ENCODE measurements at regions not wholly inside any gene's neighbourhood (a gene's known extent, or its start where the extent isn't known, plus 50 kb on each side); places are given as distances from the start of the nearest gene placed in this dataset.

DNA sequence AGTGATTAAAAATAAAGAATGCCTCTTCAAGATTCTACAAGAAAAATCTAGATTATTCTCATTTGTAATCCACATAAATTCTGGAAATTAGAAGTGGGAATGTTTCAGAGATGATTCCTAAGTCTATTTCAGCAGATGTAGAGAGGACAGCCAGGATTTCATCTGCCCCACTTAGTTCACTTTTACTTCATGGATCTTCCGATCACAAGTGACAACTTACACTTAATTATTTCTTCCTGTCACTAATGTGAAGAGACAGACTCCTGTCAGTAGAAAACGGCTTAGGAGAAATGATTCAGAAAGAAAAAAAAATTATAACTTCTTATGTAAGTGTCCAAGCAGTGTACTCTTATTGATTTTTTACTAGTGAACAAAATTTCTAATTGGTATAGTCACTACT is 368.2 kb upstream of the SMIM30 start:
- H3K9me3 ChIP-seq (replicated peaks) = no peaks in the 10 kb centered on the region
- H3K27ac ChIP-seq = no peak overlapping the region
- H3K4me3 ChIP-seq = no peak overlapping the region
- H3K4me1 ChIP-seq (replicated peaks) = no peaks in the 10 kb centered on the region
- H3K27me3 ChIP-seq (replicated peaks) = no peaks in the 10 kb centered on the region
- H3K36me3 ChIP-seq = no peaks in the 10 kb centered on the region
- no peak for DNase-seq (ENCODE audit: low read depth in 1 of 2, low spot score in 2 of 2)

DNA sequence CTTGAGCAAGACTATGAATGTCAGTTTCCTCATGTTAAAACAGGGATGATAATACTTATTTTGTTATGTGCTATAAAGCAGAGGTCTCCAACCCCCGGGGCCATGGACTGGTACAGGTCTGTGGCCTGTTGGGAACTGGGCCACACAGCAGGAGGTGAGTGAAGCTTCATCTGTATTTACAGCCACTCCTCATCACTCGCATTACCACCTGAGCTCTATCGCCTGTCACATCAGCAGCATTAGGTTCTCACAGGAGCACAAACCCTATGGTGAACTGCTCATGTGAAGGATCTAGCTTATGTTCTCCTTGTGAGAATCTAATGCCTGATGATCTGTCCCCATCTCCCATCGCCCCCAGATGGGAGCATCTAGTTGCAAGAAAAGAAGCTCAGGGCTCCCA is 365.3 kb upstream of the SMIM30 start:
- H3K4me3 ChIP-seq = no peak overlapping the region
- no peaks in the 10 kb centered on the region for H3K9me3 ChIP-seq (replicated peaks)
- no peaks in the 10 kb centered on the region for H3K36me3 ChIP-seq
- H3K27ac ChIP-seq = no peak overlapping the region
- H3K27me3 ChIP-seq (replicated peaks) = no peaks in the 10 kb centered on the region
- DNase-seq (ENCODE audit: low read depth in 1 of 2, low spot score in 2 of 2) = no peak
- no peaks in the 10 kb centered on the region for H3K4me1 ChIP-seq (replicated peaks)

DNA sequence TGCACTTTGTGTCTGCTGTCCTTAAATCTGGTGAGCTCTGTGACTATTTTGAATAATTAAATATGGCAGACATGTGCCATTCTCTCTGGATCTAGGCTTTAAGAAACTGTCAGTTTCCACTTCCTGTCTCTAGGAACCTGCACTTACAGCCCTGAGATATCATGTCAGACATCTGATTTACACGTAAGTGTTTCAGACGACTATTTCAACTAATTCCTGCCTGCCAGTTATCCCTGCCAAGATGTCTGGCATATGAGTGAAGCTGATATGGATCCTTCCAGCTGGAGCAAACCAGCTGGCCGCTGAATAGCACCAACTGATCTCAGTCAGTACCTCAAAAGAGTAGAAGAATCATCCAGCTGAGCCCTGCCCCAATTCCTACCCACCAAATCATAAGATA is 362.2 kb upstream of the SMIM30 start:
- Histone ChIP-seq H3K27ac (no peak overlapping the region), H3K36me3 (no peaks in the 10 kb centered on the region), H3K27me3 (replicated peaks) (no peaks in the 10 kb centered on the region), H3K9me3 (replicated peaks) (no peaks in the 10 kb centered on the region), H3K4me1 (replicated peaks) (no peaks in the 10 kb centered on the region), H3K4me3 (no peak overlapping the region)
- no peak for DNase-seq (ENCODE audit: low read depth in 1 of 2, low spot score in 2 of 2)

DNA sequence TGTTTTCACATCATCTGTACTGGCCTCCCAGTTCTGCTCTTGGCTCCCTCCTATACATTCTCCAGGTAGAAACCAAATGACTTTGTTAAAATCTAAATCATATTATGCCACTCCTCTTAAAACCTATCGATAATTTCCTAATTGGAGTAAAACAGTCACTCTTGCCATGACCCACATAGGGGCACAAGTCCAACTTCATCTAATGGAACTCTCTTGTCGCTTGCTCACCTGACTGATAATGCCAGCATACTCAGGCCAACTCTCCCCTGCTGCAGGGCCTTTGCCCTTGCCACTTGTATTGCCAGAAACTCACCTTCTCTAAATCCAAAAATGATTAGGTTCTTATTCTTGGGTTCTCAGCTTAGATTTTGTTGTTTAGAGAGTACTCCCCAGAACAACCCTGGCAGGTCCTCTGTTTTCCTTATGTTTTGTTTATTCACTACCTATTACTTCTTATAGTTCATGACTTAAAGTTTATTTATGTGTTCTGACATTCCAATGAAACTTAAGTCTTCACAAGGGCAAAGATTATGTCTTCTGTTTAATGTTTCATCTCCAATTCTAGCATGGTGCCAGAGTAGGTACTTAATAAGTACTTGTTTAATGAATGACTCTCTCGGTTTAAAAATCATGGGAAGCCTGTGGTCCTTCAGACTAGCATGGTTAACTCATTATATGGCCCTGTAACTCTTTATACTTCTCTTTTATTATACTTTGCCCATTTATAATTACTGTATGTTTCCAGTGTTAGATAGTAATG is 345.9 kb upstream of the SMIM30 start:
- DNase-seq (ENCODE audit: low read depth in 1 of 2, low spot score in 2 of 2) = no peak
- no peaks in the 10 kb centered on the region for H3K9me3 ChIP-seq (replicated peaks)

DNA sequence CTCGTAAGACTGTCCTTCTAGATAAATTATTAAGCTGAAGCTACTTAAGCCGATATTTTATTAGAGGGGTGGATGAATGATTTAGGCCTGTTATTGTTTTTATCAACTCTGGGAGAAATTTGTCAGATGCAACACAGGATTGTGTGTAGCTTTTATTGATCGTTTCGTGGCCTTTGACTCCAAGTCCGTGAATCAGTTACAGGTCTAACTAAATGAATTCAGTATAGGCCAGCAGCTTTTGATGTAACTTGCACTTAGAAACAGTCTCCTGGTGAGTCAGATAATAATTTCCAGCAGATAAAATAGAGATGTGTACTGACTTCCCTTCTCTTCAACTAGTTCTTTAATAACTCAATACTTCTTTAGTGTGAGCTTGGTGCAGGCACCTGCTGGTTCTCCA is 341.7 kb upstream of the SMIM30 start:
- Histone ChIP-seq H3K27me3 (replicated peaks) (no peaks in the 10 kb centered on the region), H3K4me3 (no peak overlapping the region), H3K36me3 (no peaks in the 10 kb centered on the region), H3K9me3 (replicated peaks) (no peaks in the 10 kb centered on the region), H3K4me1 (replicated peaks) (no peaks in the 10 kb centered on the region), H3K27ac (no peak overlapping the region)
- no peak for DNase-seq (ENCODE audit: low read depth in 1 of 2, low spot score in 2 of 2)

More for the DNA sequence above, 345.9 kb upstream of the SMIM30 start:
- no peak overlapping the region for H3K27ac ChIP-seq
- H3K4me3 ChIP-seq = no peak overlapping the region
- no peaks in the 10 kb centered on the region for H3K4me1 ChIP-seq (replicated peaks)
- no peaks in the 10 kb centered on the region for H3K36me3 ChIP-seq
- H3K27me3 ChIP-seq (replicated peaks) = no peaks in the 10 kb centered on the region

DNA sequence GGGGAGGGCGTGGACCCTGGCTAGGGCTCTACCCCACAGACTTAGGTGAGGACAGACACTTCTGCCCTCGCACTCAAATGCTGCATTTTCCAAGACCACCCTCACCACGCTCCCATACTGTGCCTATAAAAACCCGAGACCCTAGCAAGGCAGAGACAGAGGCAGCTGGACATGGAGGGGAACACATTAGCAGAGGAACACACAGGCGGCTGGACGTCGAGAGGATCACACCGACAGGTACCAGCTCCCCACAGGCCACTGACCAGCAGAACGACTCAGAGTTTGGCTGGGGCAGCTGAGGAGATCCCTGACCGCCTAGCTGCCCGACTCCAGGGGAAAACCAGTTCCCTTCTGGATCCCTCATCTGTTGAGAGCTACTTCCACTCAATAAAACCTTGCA is 338.2 kb upstream of the SMIM30 start:
- no peak overlapping the region for H3K4me3 ChIP-seq
- H3K36me3 ChIP-seq = no peaks in the 10 kb centered on the region
- no peaks in the 10 kb centered on the region for H3K9me3 ChIP-seq (replicated peaks)
- H3K27ac ChIP-seq = no peak overlapping the region
- DNase-seq (ENCODE audit: low read depth in 1 of 2, low spot score in 2 of 2) = no peak
- H3K4me1 ChIP-seq (replicated peaks) = no peaks in the 10 kb centered on the region
- H3K27me3 ChIP-seq (replicated peaks) = no peaks in the 10 kb centered on the region

DNA sequence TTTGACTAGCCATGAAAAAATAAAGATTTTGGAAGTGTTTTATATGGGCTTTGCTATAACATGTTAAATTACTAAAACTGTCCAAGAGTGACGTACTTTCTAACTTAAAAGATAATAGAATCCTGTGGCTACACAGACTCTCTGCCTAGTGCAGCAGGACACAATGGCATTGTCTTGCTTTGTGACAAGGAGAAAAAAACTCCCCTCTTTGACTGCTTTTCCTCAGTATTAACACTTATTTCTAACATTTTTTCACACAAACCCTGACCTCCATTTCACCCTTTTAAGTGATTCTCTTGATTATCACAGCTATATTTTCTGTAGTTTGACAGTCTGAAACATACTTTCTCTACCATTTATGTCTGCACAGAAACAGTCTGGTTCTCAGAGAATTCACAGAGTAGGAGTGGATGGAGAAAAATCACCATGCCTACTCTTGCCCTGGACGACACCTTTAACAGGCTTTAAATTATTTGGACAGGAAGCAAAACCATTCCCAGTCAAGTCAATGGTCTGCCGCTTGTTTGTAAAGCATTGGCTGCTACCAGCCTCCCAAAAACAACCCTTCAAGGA is 336.3 kb upstream of the SMIM30 start:
- no peaks in the 10 kb centered on the region for H3K36me3 ChIP-seq
- H3K4me3 ChIP-seq = no peak overlapping the region
- H3K27me3 ChIP-seq (replicated peaks) = no peaks in the 10 kb centered on the region
- H3K27ac ChIP-seq = no peak overlapping the region
- H3K9me3 ChIP-seq (replicated peaks) = no peaks in the 10 kb centered on the region
- no peaks in the 10 kb centered on the region for H3K4me1 ChIP-seq (replicated peaks)
- no peak for DNase-seq (ENCODE audit: low read depth in 1 of 2, low spot score in 2 of 2)

DNA sequence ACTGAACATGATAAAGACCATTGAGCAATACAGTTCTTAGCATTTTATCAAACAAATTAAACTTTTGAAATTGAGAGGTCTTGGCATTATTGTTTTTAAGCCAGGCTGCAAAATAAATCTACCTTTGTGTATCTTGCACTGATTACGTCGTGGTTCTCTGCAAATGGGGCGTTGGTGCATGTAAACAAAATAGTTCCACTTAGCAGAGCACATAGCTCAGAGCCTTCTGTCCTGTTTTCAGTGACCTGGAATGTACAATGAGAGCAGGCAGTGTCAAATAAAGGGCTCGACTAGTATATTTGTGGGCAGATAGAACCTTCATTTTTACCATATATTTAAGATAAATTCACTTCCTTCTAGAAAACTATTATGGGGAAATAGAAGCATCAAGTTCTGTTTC is 333.9 kb upstream of the SMIM30 start:
- Histone ChIP-seq H3K36me3 (no peaks in the 10 kb centered on the region), H3K27ac (no peak overlapping the region), H3K27me3 (replicated peaks) (no peaks in the 10 kb centered on the region), H3K9me3 (replicated peaks) (no peaks in the 10 kb centered on the region), H3K4me3 (no peak overlapping the region), H3K4me1 (replicated peaks) (no peaks in the 10 kb centered on the region)
- no peak for DNase-seq (ENCODE audit: low read depth in 1 of 2, low spot score in 2 of 2)

DNA sequence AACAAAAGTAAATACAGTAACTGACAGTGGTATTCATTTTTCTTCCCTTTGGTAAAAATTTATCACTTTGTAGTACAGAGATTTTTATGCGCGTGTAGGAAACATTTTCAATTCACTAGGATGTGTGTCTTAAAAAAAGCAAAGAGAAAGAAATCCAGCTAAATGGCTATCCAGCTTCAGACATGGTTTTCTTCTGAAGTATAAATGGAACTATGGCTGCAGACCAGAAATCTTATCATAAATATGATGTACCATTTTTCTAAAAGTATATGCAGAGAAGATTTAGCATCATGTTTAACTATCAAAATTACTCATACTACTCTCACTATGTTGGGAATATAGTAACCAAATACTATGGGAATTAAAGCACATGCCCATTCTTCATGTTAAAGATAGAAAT is 328.4 kb upstream of the SMIM30 start:
- DNase-seq (ENCODE audit: low read depth in 1 of 2, low spot score in 2 of 2) = no peak
- Histone ChIP-seq H3K36me3 (no peaks in the 10 kb centered on the region), H3K27me3 (replicated peaks) (no peaks in the 10 kb centered on the region), H3K9me3 (replicated peaks) (no peaks in the 10 kb centered on the region), H3K27ac (no peak overlapping the region), H3K4me3 (no peak overlapping the region), H3K4me1 (replicated peaks) (no peaks in the 10 kb centered on the region)

DNA sequence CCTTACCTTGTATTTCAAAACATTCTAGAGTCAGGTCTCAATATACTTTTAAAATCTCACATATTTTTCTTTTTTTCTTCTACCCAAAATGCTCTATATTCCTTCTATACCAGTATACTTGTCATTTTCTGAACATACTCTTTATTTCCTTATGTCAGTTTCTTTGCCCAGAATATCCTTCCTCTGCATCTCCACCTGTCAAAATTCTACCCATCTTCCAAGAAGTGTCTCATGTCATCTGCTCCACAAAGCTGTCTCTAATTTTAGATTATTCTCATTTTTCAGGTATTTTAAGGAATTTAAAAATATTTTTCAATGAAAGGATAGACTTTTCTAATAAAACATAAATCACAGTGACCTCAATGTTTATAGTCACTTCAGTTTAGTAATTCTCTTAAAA is 328.0 kb upstream of the SMIM30 start:
- no peak overlapping the region for H3K4me3 ChIP-seq
- no peak for DNase-seq (ENCODE audit: low read depth in 1 of 2, low spot score in 2 of 2)
- no peaks in the 10 kb centered on the region for H3K27me3 ChIP-seq (replicated peaks)
- no peaks in the 10 kb centered on the region for H3K9me3 ChIP-seq (replicated peaks)
- no peaks in the 10 kb centered on the region for H3K4me1 ChIP-seq (replicated peaks)
- no peak overlapping the region for H3K27ac ChIP-seq
- no peaks in the 10 kb centered on the region for H3K36me3 ChIP-seq

DNA sequence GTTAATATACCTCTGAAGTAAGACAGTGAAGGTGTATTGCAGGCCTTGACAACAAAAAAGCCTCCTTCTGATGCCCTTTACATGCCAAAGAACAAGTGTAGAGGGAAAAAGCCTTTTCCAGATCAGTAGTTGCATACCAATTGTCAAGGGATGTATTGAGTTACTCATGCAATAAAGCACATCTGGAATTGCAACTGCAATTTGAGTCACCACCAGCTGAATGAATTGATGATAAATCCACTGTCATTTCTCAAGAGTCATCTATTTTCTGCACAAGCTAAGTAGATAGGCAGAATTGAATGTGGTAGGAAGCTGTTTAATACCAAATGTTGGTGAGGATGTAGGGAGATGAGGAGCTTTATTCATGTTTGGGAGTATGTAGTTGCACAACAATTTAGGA is 325.9 kb upstream of the SMIM30 start:
- no peak for DNase-seq (ENCODE audit: low read depth in 1 of 2, low spot score in 2 of 2)
- H3K4me1 ChIP-seq (replicated peaks) = no peaks in the 10 kb centered on the region
- H3K9me3 ChIP-seq (replicated peaks) = no peaks in the 10 kb centered on the region
- H3K27me3 ChIP-seq (replicated peaks) = no peaks in the 10 kb centered on the region
- H3K27ac ChIP-seq = no peak overlapping the region
- no peaks in the 10 kb centered on the region for H3K36me3 ChIP-seq
- no peak overlapping the region for H3K4me3 ChIP-seq

DNA sequence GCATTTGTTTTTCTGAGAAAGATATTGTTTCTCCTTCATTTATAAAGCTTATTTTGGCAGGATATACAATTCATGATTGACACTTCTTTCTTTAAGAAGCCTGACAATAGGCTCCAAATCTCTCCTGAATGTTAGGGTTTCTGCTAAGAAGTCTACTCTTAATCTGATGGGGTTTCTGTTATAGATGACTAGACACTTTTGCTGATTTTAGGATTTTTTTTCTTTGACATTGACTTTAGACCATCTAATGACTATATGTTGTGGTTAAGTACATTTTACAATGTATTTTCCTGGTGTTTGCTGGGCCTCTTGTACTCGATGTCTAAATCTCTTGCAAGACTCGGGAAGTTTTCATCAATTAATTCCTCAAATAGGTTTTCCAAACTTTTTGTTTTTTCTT is 321.8 kb upstream of the SMIM30 start:
- Histone ChIP-seq H3K9me3 (replicated peaks) (no peaks in the 10 kb centered on the region), H3K27me3 (replicated peaks) (no peaks in the 10 kb centered on the region), H3K4me3 (no peak overlapping the region), H3K27ac (no peak overlapping the region), H3K36me3 (no peaks in the 10 kb centered on the region), H3K4me1 (replicated peaks) (no peaks in the 10 kb centered on the region)
- no peak for DNase-seq (ENCODE audit: low read depth in 1 of 2, low spot score in 2 of 2)

DNA sequence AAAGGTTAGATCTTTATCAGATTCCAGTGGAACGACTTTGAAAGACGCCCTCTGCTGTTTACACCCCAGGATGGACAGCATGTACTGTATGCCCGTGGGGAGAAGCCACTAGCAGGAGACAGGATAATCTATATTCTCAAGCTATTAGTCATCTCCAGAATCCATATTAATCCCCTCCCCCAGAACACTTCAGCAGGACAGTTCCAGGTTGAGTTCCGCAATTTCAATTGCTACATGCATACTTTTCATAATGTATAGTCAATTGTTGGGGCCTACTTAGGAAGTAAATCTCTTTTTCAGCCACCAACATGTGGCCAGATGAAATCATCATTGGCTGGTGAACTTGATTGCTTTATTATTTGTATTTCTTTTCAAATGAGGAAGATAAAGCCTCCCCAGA is 313.1 kb upstream of the SMIM30 start:
- H3K4me1 ChIP-seq (replicated peaks) = no peaks in the 10 kb centered on the region
- H3K4me3 ChIP-seq = no peak overlapping the region
- H3K27ac ChIP-seq = no peak overlapping the region
- no peaks in the 10 kb centered on the region for H3K9me3 ChIP-seq (replicated peaks)
- H3K36me3 ChIP-seq = no peaks in the 10 kb centered on the region
- no peak for DNase-seq (ENCODE audit: low read depth in 1 of 2, low spot score in 2 of 2)
- no peaks in the 10 kb centered on the region for H3K27me3 ChIP-seq (replicated peaks)

DNA sequence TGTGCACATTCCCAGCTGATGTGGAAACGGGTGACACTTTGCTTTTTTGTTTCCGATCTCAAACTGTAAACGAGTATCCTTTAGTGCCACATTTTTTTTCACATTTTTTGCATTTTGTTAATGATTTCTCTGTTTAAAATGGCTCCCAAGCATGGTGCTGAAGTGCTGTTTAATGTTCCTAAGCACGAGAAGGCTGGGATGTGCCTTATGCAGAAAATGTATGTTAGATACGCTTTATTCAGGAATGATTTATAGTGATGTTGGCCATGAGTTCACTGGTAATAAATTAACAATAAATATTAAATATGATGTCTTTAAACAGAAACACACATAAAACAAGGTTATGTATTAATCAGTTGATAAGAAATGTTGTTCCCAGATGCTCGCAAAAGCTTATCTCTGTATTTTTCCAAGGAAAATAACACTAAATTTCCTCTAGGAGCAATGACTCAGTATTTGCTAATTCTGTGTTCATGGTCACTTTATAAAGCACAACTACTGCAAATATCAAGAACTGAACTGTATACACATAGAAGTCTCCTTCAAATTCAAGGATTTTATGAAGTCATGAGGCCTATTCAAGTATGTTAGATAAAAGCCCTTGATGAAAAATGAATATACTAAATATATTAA is 305.9 kb upstream of the SMIM30 start:
- H3K27me3 ChIP-seq (replicated peaks) = no peaks in the 10 kb centered on the region
- no peak overlapping the region for H3K4me3 ChIP-seq
- H3K4me1 ChIP-seq (replicated peaks) = no peaks in the 10 kb centered on the region
- no peaks in the 10 kb centered on the region for H3K36me3 ChIP-seq
- no peaks in the 10 kb centered on the region for H3K9me3 ChIP-seq (replicated peaks)
- no peak for DNase-seq (ENCODE audit: low read depth in 1 of 2, low spot score in 2 of 2)
- H3K27ac ChIP-seq = no peak overlapping the region

Data from SJSA1 (cell line).